Ovary (tissue), 7 donors: ENCODE measurements at regions not wholly inside any gene's neighbourhood (a gene's known extent, or its start where the extent isn't known, plus 50 kb on each side); places are given as distances from the start of the nearest gene placed in this dataset.

ENCODE experiments used
- DNase-seq, 5 donors: peaks; one replicate each; pipeline ENCODE4 v3.0.0-alpha.2; 2019 to 2020
- H3K27ac ChIP-seq, 2 donors: fragments of 200-600 bp; one replicate each; pipeline versions ENCODE4 v1.5.1 to v1.8.0; 2019 to 2022
- H3K27me3 ChIP-seq: fragments of 200-600 bp; one replicate; pipeline ENCODE4 v1.8.0; 2022
- H3K36me3 ChIP-seq: fragments of 200-600 bp; sonication (generic); one replicate; pipeline ENCODE4 v1.5.1; 2019
- H3K4me1 ChIP-seq: one replicate; pipeline ENCODE4 v1.8.1; 2013; ENCODE audit warnings: mild to moderate bottlenecking, moderate library complexity; ENCODE audit not compliant: insufficient read depth
- H3K4me3 ChIP-seq: fragments of 200-600 bp; sonication (generic); one replicate; pipeline ENCODE4 v1.5.1; 2017
- H3K9me3 ChIP-seq, 2 donors: fragments of 200-600 bp in 1 of 2; sonication (generic) in 1 of 2; one replicate each; pipeline versions ENCODE4 v1.5.1 to v1.8.1; 2013 to 2019; ENCODE audit warnings: mild to moderate bottlenecking in 1 of 2, moderate library complexity in 1 of 2
- EP300 ChIP-seq: sonication (generic); formaldehyde crosslinking; IDR thresholded peaks from one replicate; pipeline ENCODE4 v1.6.1; 2017; ENCODE audit warnings: antibody characterized with exemption
- POLR2A ChIP-seq: fragments of 450-650 bp; IDR thresholded peaks from one replicate; pipeline ENCODE4 v1.6.1; 2017; ENCODE audit warnings: antibody characterized with exemption, mild to moderate bottlenecking, moderate library complexity
- WGBS, 3 donors: extraction: QIAGEN DNeasy Blood & Tissue Kit in 1 of 3; methylation state at CpG; one replicate each; pipeline versions ENCODE4 v1.1.5 to v1.1.7; 2013 to 2017; 5-methylcytosine and 5-hydroxymethylcytosine counted together
- intact Hi-C, 4 donors: fragments of 100-400 bp; cut with DNase I; formaldehyde crosslinking; loops; one replicate each; pipeline versions ENCODE4 v1.11.0 to v1.15.1; 2022 to 2023
- TF ChIP-seq, protein P1 (sequence below), 3 donors: fragments of 450-650 bp in 2 of 3; fragments of 200-600 bp in 1 of 3; IDR thresholded peaks; one replicate each; pipeline versions ENCODE4 v1.5.1 to v1.8.0; 2016 to 2022; ENCODE audit warnings: antibody characterized with exemption in 3 of 3, mild to moderate bottlenecking in 1 of 3
- donor health status: DM: no; HTN: no; CAD: no; lungs with moderate emphysema.
- donor health status: DM: no; HTN: no; CAD: no.
- donor health status: Bipolar disorder and iron deficiency.
- donor health status: DM: no; HTN: no; CAD: no.
- donor health status: DM: yes; HTN: yes; CAD: no.

DNA sequence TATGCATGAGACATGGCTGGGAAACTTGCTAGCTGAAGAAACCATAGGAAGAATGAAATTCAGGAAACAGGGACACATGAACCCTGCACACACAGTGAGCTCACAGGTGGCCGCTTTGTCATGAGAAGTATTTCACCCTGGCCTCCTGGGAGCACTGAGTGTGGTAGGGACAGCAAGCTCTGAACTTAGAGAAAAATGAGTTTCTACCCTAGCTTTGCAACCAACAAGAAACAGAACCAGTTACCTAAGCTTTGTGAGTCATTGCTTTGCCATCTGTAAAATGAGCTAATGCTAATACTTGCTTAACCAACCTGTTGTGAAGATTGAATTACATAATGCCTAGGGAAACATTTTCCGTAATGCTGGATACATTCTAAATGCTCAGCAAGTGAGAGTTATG is 206.6 kb upstream of the HS3ST1 start:
- intact Hi-C loops = no loop called here
- Histone ChIP-seq H3K27ac (no peak overlapping the region), H3K9me3 (peaks cover 0 to 3% of the 10 kb centered on the region in 2 donors), H3K27me3 (no peaks in the 10 kb centered on the region), H3K4me1 (no peaks in the 10 kb centered on the region), H3K4me3 (no peak overlapping the region), H3K36me3 (no peaks in the 10 kb centered on the region)
- WGBS, 3 donors = 91 to 96% (median 92%) methylated on average over 2 of the region's 2 CpGs
- DNase-seq = no peak
- no peak for TF ChIP-seq EP300
- TF ChIP-seq POLR2A = no peak
- TF ChIP-seq, protein P1, sequence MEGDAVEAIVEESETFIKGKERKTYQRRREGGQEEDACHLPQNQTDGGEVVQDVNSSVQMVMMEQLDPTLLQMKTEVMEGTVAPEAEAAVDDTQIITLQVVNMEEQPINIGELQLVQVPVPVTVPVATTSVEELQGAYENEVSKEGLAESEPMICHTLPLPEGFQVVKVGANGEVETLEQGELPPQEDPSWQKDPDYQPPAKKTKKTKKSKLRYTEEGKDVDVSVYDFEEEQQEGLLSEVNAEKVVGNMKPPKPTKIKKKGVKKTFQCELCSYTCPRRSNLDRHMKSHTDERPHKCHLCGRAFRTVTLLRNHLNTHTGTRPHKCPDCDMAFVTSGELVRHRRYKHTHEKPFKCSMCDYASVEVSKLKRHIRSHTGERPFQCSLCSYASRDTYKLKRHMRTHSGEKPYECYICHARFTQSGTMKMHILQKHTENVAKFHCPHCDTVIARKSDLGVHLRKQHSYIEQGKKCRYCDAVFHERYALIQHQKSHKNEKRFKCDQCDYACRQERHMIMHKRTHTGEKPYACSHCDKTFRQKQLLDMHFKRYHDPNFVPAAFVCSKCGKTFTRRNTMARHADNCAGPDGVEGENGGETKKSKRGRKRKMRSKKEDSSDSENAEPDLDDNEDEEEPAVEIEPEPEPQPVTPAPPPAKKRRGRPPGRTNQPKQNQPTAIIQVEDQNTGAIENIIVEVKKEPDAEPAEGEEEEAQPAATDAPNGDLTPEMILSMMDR (IDR thresholded peaks at IDR 0.05) = no peak

DNA sequence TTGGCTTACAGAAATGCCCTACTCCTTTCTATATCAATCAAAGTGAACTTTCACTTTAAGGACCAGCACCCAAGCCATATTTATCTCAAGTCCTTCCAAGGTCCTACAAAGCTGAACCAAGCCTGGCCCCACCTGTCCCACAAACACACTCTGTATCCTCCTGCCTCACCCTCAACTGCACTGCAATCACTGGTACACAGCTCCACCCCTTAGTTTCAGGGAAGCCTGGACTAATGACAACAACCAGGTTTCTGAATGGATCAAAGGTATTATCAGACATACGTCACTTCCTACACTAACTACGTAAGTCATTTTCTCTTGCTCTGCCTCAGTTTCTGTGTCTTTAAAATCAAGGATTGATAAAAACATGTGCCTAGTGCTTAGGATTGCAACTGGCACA is 205.6 kb upstream of the HS3ST1 start:
- Histone ChIP-seq H3K9me3 (peaks cover 0 to 3% of the 10 kb centered on the region in 2 donors), H3K27ac (no peak overlapping the region), H3K36me3 (no peaks in the 10 kb centered on the region), H3K4me1 (no peaks in the 10 kb centered on the region), H3K4me3 (no peak overlapping the region), H3K27me3 (no peaks in the 10 kb centered on the region)
- no peak for DNase-seq
- intact Hi-C loops = loop anchor here in 1 of 4 donors (5.0 kb wide), 1 partner anchor 1298 kb away; no protein-coding TSS in a partner anchor
- WGBS, 3 donors = 83 to 93% (median 83%) methylated on average over 2 of the region's 2 CpGs
- TF ChIP-seq EP300 = no peak

DNA sequence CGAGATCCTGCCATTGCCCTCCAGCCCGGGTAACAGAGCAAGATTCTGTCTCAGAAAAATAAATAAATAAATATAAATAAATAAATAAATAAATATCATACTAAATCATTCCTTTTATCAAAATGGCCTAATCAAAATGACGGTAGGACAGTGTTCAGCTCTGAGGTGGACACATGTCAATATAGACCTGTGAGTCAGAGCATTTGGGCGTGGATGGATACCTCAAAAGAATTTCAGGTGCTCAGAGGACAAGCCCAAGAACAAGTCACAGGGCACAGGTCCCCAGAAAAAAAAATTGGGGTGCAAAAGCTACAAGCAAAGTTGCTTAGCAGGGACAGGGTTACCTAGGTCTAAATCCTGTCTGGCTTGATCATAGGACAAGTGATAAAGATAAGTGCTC is 204.7 kb upstream of the HS3ST1 start:
- intact Hi-C loops = loop anchor here in 1 of 4 donors (5.0 kb wide), 1 partner anchor 1299 kb away; no protein-coding TSS in a partner anchor
- Histone ChIP-seq H3K27me3 (no peaks in the 10 kb centered on the region), H3K4me3 (no peak overlapping the region), H3K27ac (no peak overlapping the region), H3K9me3 (no peaks in the 10 kb centered on the region), H3K36me3 (no peaks in the 10 kb centered on the region), H3K4me1 (no peaks in the 10 kb centered on the region)
- no peak for DNase-seq
- WGBS, 3 donors = 72 to 95% (median 86%) methylated on average over 4 of the region's 4 CpGs
- no peak for TF ChIP-seq EP300
- TF ChIP-seq, protein P1 (IDR thresholded peaks at IDR 0.05) = no peak
- TF ChIP-seq POLR2A = no peak

DNA sequence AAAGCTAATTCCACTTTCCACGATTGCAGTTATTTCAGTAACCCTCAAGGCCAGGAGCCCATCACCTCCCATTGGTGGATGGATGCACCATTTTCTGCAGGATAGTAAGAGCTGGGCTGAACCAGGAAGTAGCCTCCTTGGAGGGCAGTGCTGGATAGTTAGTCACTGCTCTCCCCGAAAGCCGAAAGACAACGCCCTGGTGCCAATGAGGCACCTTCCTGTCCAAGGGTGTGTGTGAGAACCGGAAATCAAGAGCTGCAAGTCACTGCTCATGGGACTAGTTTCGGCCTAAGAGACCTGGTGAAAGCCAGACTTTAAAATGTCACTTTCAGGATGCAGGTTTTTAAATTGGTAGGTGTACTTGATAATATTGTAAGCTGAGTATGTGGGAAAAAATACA is 203.8 kb upstream of the HS3ST1 start:
- no peak overlapping the region for H3K4me3 ChIP-seq
- no peaks in the 10 kb centered on the region for H3K4me1 ChIP-seq
- H3K36me3 ChIP-seq = no peaks in the 10 kb centered on the region
- H3K9me3 ChIP-seq = no peaks in the 10 kb centered on the region
- 76 to 92% (median 79%) methylated on average over 6 of the region's 6 CpGs for WGBS, 3 donors
- no peak overlapping the region for H3K27ac ChIP-seq
- no peaks in the 10 kb centered on the region for H3K27me3 ChIP-seq
- no peak for TF ChIP-seq EP300
- no peak for TF ChIP-seq POLR2A
- TF ChIP-seq, protein P1 (IDR thresholded peaks at IDR 0.05) = no peak
- intact Hi-C loops = loop anchor here in 1 of 4 donors (5.0 kb wide), 1 partner anchor 1300 kb away; no protein-coding TSS in a partner anchor
- no peak for DNase-seq

DNA sequence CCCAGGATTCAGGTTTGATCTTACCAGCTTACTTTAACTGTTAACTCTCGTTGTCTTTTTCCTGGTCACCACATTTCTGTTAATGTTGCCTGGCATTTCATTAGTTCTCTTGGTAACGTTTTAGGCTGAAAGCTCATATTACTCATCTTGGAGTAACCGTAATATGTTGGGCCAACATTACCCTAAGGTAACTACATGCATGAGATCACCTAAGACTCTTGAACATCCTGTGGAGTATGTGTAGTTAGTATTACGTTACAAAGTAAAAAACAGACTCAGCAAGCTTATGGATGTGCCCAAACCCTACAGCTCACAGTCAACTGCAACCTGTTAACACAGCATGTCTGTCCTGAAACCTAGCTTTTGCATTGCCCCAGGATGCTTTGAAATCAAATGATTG is 203.3 kb upstream of the HS3ST1 start:
- DNase-seq = no peak
- H3K27me3 ChIP-seq = no peaks in the 10 kb centered on the region
- 81 to 88% (median 84%) methylated on average over 4 of the region's 4 CpGs for WGBS, 3 donors

More for the DNA sequence above, 203.3 kb upstream of the HS3ST1 start:
- no peak overlapping the region for H3K27ac ChIP-seq
- no peaks in the 10 kb centered on the region for H3K36me3 ChIP-seq
- no peaks in the 10 kb centered on the region for H3K9me3 ChIP-seq
- TF ChIP-seq POLR2A (no peak), EP300 (no peak)
- TF ChIP-seq, protein P1 (IDR thresholded peaks at IDR 0.05) = no peak
- intact Hi-C loops = loop anchor here in 1 of 4 donors (5.0 kb wide), 1 partner anchor 1300 kb away; no protein-coding TSS in a partner anchor
- no peak overlapping the region for H3K4me3 ChIP-seq
- H3K4me1 ChIP-seq = no peaks in the 10 kb centered on the region
